Activated naive CD4-positive, alpha-beta T cell treated with anti-CD3 and anti-CD28 coated beads, Interleukin-2, amount 50 U/mL, for 24 hours (primary cell): ENCODE measurements at regions not wholly inside any gene's neighbourhood (a gene's known extent, or its start where the extent isn't known, plus 50 kb on each side); places are given as distances from the start of the nearest gene placed in this dataset.
"Not testable (repeated sequence)": the region's sequence is repeated elsewhere in the genome, so short reads cannot be mapped to it uniquely, and the experiment has no call there.

Experiments used
- H3K27ac Mint-ChIP-seq: one replicate; pipeline ENCODE4 v1.8.0; 2021; ENCODE audit warnings: mild to moderate bottlenecking, mixed read lengths
- H3K27me3 Mint-ChIP-seq: one replicate; pipeline ENCODE4 v1.8.0; 2021; ENCODE audit warnings: mixed read lengths
- H3K36me3 Mint-ChIP-seq: one replicate; pipeline ENCODE4 v1.8.0; 2021; ENCODE audit warnings: mixed read lengths
- H3K4me1 Mint-ChIP-seq: one replicate; pipeline ENCODE4 v1.8.0; 2021; ENCODE audit warnings: mixed read lengths
- H3K4me3 Mint-ChIP-seq: one replicate; pipeline ENCODE4 v1.8.0; 2021; ENCODE audit warnings: mild to moderate bottlenecking, mixed read lengths
- H3K9me3 Mint-ChIP-seq: one replicate; pipeline ENCODE4 v1.8.0; 2021; ENCODE audit warnings: mixed read lengths

GRCh38 chr17:70713694-70714093 lies 544.4 kb downstream of the KCNJ2 start:
- H3K4me1 Mint-ChIP-seq: no peaks in the 10 kb centered on the region

GRCh38 chr17:70716551-70716950 lies 547.2 kb downstream of the KCNJ2 start:
- Mint-ChIP-seq H3K36me3 (no peaks in the 10 kb centered on the region), H3K9me3 (no peaks in the 10 kb centered on the region), H3K27me3 (no peaks in the 10 kb centered on the region), H3K27ac (no peak overlapping the region), H3K4me1 (no peaks in the 10 kb centered on the region), H3K4me3 (no peak overlapping the region)

More at GRCh38 chr17:70713694-70714093, 544.4 kb downstream of the KCNJ2 start:
- Mint-ChIP-seq H3K27me3 (no peaks in the 10 kb centered on the region), H3K27ac (no peak overlapping the region), H3K4me3 (no peak overlapping the region), H3K9me3 (peaks cover 5% of the 10 kb centered on the region), H3K36me3 (no peaks in the 10 kb centered on the region)

GRCh38 chr17:70717042-70717441 lies 547.7 kb downstream of the KCNJ2 start:
- Mint-ChIP-seq H3K36me3 (no peaks in the 10 kb centered on the region), H3K4me3 (no peak overlapping the region), H3K4me1 (no peaks in the 10 kb centered on the region), H3K27me3 (no peaks in the 10 kb centered on the region), H3K9me3 (no peaks in the 10 kb centered on the region), H3K27ac (no peak overlapping the region)

- no peak overlapping the region for H3K27ac Mint-ChIP-seq
- H3K27me3 Mint-ChIP-seq: no peaks in the 10 kb centered on the region
- H3K9me3 Mint-ChIP-seq: no peaks in the 10 kb centered on the region
- no peaks in the 10 kb centered on the region for H3K4me1 Mint-ChIP-seq
- H3K4me3 Mint-ChIP-seq: no peak overlapping the region
- H3K36me3 Mint-ChIP-seq: no peaks in the 10 kb centered on the region
Measured at GRCh38 chr17:70736375-70736957, 567.1 kb downstream of the KCNJ2 start.

- Mint-ChIP-seq H3K4me3 (no peak overlapping the region), H3K4me1 (no peaks in the 10 kb centered on the region), H3K36me3 (no peaks in the 10 kb centered on the region), H3K27ac (no peak overlapping the region), H3K27me3 (no peaks in the 10 kb centered on the region), H3K9me3 (no peaks in the 10 kb centered on the region)
Measured at GRCh38 chr17:70739065-70739464, 569.7 kb downstream of the KCNJ2 start.

- not testable (repeated sequence) for H3K4me3 Mint-ChIP-seq, H3K36me3 Mint-ChIP-seq, H3K4me1 Mint-ChIP-seq, H3K27me3 Mint-ChIP-seq, H3K27ac Mint-ChIP-seq, H3K9me3 Mint-ChIP-seq
Measured at GRCh38 chr17:70746574-70746973, 577.2 kb downstream of the KCNJ2 start.

- Mint-ChIP-seq H3K4me3 (no peak overlapping the region), H3K27ac (no peak overlapping the region), H3K9me3 (no peaks in the 10 kb centered on the region), H3K4me1 (no peaks in the 10 kb centered on the region), H3K27me3 (no peaks in the 10 kb centered on the region), H3K36me3 (no peaks in the 10 kb centered on the region)
Measured at GRCh38 chr17:70750983-70751382, 581.7 kb downstream of the KCNJ2 start.

- H3K36me3 Mint-ChIP-seq, H3K27me3 Mint-ChIP-seq, H3K4me1 Mint-ChIP-seq, H3K4me3 Mint-ChIP-seq, H3K27ac Mint-ChIP-seq, H3K9me3 Mint-ChIP-seq: not testable (repeated sequence)
Measured at GRCh38 chr17:70752461-70752860, 583.1 kb downstream of the KCNJ2 start.

- no peaks in the 10 kb centered on the region for H3K36me3 Mint-ChIP-seq
- H3K9me3 Mint-ChIP-seq: no peaks in the 10 kb centered on the region
- H3K27me3 Mint-ChIP-seq: no peaks in the 10 kb centered on the region
- H3K4me3 Mint-ChIP-seq: no peak overlapping the region
- no peaks in the 10 kb centered on the region for H3K4me1 Mint-ChIP-seq
- H3K27ac Mint-ChIP-seq: no peak overlapping the region
Measured at GRCh38 chr17:70752966-70753467, 583.7 kb downstream of the KCNJ2 start.

GRCh38 chr17:70763018-70763417 lies 593.7 kb downstream of the KCNJ2 start:
- no peaks in the 10 kb centered on the region for H3K27me3 Mint-ChIP-seq
- no peaks in the 10 kb centered on the region for H3K4me1 Mint-ChIP-seq
- no peak overlapping the region for H3K4me3 Mint-ChIP-seq
- no peaks in the 10 kb centered on the region for H3K36me3 Mint-ChIP-seq
- no peaks in the 10 kb centered on the region for H3K9me3 Mint-ChIP-seq
- no peak overlapping the region for H3K27ac Mint-ChIP-seq

GRCh38 chr17:70767102-70767701 lies 597.9 kb downstream of the KCNJ2 start:
- H3K27ac Mint-ChIP-seq: no peak overlapping the region
- H3K4me3 Mint-ChIP-seq: no peak overlapping the region
- no peaks in the 10 kb centered on the region for H3K4me1 Mint-ChIP-seq
- H3K27me3 Mint-ChIP-seq: no peaks in the 10 kb centered on the region
- no peaks in the 10 kb centered on the region for H3K9me3 Mint-ChIP-seq
- no peaks in the 10 kb centered on the region for H3K36me3 Mint-ChIP-seq

GRCh38 chr17:70769956-70770355 lies 600.6 kb downstream of the KCNJ2 start:
- no peak overlapping the region for H3K4me3 Mint-ChIP-seq
- H3K9me3 Mint-ChIP-seq: no peaks in the 10 kb centered on the region
- no peaks in the 10 kb centered on the region for H3K4me1 Mint-ChIP-seq
- H3K27me3 Mint-ChIP-seq: no peaks in the 10 kb centered on the region
- H3K27ac Mint-ChIP-seq: no peak overlapping the region
- H3K36me3 Mint-ChIP-seq: no peaks in the 10 kb centered on the region

- no peak overlapping the region for H3K27ac Mint-ChIP-seq
- H3K4me1 Mint-ChIP-seq: no peaks in the 10 kb centered on the region
- H3K4me3 Mint-ChIP-seq: no peak overlapping the region
- H3K27me3 Mint-ChIP-seq: no peaks in the 10 kb centered on the region
- no peaks in the 10 kb centered on the region for H3K9me3 Mint-ChIP-seq
- no peaks in the 10 kb centered on the region for H3K36me3 Mint-ChIP-seq
Measured at GRCh38 chr17:70771804-70772386, 602.6 kb downstream of the KCNJ2 start.

- H3K27ac Mint-ChIP-seq: no peak overlapping the region
- H3K9me3 Mint-ChIP-seq: no peaks in the 10 kb centered on the region
- H3K4me3 Mint-ChIP-seq: no peak overlapping the region
- no peaks in the 10 kb centered on the region for H3K4me1 Mint-ChIP-seq
- no peaks in the 10 kb centered on the region for H3K36me3 Mint-ChIP-seq
- no peaks in the 10 kb centered on the region for H3K27me3 Mint-ChIP-seq
Measured at GRCh38 chr17:70772761-70773160, 603.4 kb downstream of the KCNJ2 start.

- Mint-ChIP-seq H3K27me3 (no peaks in the 10 kb centered on the region), H3K9me3 (no peaks in the 10 kb centered on the region), H3K4me1 (no peaks in the 10 kb centered on the region), H3K27ac (no peak overlapping the region), H3K4me3 (no peak overlapping the region), H3K36me3 (no peaks in the 10 kb centered on the region)
Measured at GRCh38 chr17:70773258-70773657, 603.9 kb downstream of the KCNJ2 start.

GRCh38 chr17:70774339-70775117 lies 605.2 kb downstream of the KCNJ2 start:
- H3K9me3 Mint-ChIP-seq: no peaks in the 10 kb centered on the region
- no peaks in the 10 kb centered on the region for H3K36me3 Mint-ChIP-seq
- no peaks in the 10 kb centered on the region for H3K4me1 Mint-ChIP-seq
- H3K27me3 Mint-ChIP-seq: no peaks in the 10 kb centered on the region
- no peak overlapping the region for H3K4me3 Mint-ChIP-seq
- no peak overlapping the region for H3K27ac Mint-ChIP-seq
